ENCODE measurements at regions not wholly inside any gene's neighbourhood (a gene's known extent, or its start where the extent isn't known, plus 50 kb on each side); places are given as distances from the start of the nearest gene placed in this dataset.
"Not testable (repeated sequence)": the region's sequence is repeated elsewhere in the genome, so short reads cannot be mapped to it uniquely, and the experiment has no call there.

DNA sequence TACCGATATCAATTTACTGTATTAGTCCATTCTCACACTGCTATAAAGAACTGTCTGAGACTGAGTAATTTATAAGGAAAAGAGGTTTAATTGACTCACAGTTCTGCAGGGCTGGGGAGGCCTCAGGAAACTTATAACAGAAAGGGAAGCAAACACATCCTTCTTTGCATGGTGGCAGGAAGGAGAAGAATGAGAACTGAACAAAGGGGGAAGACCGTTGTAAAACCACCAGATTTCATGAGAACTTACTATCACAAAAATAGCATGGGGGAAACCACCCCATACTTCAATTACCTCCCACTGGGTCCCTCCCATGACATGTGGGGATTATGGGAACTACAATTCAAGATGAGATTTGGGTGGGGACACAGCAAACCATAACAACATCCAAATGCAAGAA lies 239.7 kb downstream of the SQOR start:
- TF ChIP-seq EZH2 (IDR thresholded peaks at IDR 0.05; ENCODE audit: insufficient read depth, low read length), result not testable (repeated sequence)
- TF ChIP-seq, protein P1, sequence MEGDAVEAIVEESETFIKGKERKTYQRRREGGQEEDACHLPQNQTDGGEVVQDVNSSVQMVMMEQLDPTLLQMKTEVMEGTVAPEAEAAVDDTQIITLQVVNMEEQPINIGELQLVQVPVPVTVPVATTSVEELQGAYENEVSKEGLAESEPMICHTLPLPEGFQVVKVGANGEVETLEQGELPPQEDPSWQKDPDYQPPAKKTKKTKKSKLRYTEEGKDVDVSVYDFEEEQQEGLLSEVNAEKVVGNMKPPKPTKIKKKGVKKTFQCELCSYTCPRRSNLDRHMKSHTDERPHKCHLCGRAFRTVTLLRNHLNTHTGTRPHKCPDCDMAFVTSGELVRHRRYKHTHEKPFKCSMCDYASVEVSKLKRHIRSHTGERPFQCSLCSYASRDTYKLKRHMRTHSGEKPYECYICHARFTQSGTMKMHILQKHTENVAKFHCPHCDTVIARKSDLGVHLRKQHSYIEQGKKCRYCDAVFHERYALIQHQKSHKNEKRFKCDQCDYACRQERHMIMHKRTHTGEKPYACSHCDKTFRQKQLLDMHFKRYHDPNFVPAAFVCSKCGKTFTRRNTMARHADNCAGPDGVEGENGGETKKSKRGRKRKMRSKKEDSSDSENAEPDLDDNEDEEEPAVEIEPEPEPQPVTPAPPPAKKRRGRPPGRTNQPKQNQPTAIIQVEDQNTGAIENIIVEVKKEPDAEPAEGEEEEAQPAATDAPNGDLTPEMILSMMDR (IDR thresholded peaks at IDR 0.05; ENCODE audit: insufficient read depth, low read depth, low read length), result not testable (repeated sequence)

Measured in astrocyte (in vitro differentiated cells and primary cell).